GM19438 (cell line): ENCODE measurements at regions not wholly inside any gene's neighbourhood (a gene's known extent, or its start where the extent isn't known, plus 50 kb on each side); places are given as distances from the start of the nearest gene placed in this dataset.

Experiments used
- ATAC-seq: cut with Tn5 transposase; IDR thresholded peaks from one replicate; pipeline ENCODE4 v1.9.1; 2021; ENCODE audit warnings: low read depth; ENCODE audit not compliant: unreplicated experiment

DNA sequence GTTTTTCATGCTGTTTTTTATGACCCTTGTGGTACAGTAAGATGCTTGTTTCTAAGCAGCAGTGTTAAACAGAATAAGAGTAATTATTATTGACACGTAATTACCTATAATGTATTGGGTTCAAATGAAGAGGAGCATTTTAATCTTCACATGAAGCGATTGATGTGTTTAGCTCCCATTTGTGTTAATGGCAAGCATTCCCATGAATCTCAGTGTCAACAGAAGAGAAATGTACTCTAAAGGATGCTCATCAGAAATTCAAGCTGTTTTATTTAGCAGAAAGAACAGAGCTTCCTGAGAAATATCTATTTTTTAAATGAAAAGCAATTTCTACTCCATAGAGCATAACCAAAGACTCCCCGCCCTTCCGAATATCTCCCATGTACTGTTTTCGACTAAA lies 341.3 kb upstream of the LINC00305 start:
- no peak for ATAC-seq

DNA sequence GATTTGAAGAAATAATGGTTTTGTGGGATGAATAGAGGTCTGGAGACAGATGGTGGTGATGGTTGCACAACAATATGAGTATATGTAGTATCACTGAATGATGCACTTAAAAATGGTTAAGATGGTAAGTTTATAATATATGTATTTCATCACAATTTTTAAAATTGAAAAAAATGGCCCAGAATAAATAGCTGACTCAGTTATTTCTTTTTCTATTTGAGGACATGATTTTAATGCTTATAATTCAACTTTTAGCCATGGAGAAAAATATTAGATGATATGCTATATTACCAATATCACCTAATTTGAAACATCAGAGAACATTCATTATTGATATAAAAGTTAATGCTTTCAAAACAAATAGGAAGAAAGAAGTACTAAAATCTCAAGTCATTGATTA lies 339.8 kb upstream of the LINC00305 start:
- no peak for ATAC-seq

DNA sequence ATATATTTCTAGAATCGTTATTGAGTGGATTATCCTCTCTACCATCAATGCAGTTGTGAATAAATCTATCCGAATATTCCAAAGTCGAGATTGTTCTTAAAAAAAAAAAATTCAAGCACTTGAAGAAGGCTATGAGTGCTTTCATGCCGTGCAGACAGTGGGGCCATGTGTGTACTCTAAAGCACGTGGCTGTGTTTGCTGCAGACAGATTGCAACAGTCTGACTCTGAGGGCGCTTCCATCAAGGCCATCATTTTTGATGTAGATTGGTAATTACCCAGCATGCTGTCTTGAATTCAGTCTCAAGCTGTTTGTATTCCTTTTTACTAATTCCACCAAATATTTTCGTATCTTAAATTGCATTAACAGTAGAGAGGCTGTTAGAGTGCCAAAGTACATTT lies 325.9 kb upstream of the LINC00305 start:
- ATAC-seq = no peak

DNA sequence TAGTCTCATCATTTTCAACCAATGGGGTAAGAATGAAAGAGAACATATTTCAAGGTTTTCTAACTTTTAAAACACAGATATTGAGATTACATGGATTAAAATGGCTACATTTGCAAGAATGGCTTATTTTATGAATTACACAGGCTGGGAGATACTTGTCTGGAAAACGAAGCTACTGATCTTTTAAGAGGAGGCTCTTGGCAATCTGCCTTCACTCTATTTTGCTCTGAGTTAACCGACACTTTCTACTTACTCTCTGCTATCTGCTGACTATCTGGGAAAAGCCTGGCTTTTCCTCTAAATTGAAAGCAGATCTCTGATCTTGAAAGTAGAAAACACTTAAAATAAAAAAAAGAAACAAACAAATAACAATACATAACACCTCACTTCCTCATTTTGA lies 325.4 kb upstream of the LINC00305 start:
- ATAC-seq = no peak

DNA sequence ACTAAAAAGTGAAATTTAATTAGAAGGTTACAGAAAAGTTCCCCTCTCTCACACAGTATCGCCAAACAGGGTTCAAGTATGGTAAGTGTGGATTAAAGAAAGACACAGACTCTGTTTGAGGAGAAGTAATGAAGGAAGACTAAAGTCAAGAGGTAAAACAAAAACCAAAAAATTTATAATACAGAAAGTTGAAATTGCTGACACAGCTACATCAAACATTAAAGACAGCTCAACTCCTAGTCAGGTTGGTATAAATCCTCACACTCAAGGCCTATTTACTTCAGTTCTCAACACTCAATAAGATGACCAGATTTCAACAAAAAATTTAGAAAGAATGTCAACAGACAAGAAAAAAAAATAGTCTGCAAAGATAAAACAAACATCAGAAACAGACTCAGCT lies 300.5 kb upstream of the LINC00305 start:
- no peak for ATAC-seq

DNA sequence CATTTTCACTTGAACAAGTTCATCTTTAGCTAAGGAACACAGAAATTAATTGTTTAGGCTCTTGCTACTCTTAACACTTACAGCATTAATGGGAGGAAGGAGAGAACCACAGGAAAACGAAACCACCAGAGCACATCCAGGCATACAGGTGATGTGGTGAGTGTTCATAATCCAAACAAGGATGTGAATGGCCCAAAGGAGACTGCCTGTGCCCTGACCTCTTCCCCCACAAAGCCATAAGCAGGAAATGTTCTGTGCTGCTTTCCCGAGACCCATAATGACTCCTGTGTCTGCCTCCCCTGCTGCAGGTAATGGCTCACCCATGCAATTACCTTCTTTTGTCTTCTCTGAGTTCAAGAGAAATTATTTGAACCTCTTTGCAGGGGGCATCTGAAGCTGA lies 295.9 kb upstream of the LINC00305 start:
- ATAC-seq = no peak

DNA sequence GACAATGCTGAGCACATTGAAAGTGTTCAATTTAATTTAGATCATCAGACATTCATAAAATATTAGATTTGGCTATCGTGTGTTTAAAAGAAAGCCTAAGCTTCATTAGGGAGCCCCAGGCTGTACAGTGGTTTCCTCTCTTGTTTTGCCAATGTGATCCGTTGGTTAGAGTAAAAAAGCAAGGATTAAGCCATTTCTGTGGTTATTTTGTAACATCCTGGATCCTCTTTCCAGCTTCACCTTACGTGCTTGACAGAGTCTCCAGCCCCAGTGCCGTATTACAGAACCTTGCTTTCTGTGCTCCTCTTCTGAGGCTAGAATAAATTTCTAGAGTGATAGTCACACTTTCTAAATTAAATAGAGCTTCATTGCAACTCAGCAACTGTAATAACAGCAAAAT lies 289.3 kb upstream of the LINC00305 start:
- ATAC-seq = no peak

DNA sequence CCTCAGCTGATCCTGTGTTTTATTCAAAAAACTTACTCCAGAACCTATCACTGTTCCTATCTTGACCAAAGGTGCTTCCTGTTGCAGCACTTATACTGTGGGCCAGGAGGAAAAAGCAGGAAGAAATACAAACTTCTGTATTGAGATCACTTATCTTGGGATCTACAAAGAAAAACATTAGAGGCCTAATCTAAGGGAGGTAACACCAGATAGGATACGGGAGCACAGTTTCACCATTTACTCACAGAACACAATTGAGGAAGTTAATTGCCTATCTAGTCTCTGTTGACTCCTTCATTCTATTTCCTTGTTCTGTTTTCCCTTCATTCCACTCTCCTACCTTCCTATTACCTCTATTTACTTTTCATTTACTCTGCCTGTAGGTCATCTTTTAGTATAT lies 287.2 kb upstream of the LINC00305 start:
- ATAC-seq = no peak

DNA sequence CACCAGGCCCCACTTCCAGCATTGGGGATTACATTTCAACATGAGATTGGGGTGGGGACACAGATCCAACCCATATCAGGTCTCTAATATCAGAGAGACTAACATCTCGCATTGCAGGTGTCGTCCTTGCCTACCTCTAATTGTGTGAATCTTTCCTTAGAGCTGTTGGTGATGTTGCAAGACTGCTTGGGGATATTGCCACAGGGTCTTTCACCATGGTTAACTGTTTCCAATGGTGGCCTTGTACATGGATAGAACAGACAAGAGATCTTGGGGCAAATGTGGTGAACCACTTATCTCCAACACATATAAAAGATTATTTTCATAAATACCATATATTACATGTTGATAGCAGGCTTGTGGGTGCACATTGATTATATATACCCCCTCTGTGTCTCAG lies 270.3 kb upstream of the LINC00305 start:
- ATAC-seq = no peak

DNA sequence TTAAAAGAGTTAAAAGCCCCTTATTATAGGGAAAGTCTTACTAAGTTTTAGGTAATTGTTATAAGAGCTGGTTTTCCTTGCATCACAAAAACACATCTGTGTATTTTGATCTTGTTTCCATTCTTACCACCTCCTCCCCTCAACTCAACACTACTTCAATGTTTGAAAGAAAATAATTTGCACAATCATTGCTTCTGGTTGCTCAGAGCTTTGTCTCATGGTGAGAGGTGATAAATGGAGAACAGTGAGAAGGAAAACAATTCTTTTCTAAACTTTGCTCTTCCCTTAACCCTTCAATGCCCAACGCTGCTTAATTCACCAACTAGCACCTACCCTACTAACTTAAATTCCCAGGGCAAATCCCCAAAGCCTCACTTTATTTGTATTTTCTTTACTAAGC lies 268.1 kb upstream of the LINC00305 start:
- ATAC-seq = no peak

DNA sequence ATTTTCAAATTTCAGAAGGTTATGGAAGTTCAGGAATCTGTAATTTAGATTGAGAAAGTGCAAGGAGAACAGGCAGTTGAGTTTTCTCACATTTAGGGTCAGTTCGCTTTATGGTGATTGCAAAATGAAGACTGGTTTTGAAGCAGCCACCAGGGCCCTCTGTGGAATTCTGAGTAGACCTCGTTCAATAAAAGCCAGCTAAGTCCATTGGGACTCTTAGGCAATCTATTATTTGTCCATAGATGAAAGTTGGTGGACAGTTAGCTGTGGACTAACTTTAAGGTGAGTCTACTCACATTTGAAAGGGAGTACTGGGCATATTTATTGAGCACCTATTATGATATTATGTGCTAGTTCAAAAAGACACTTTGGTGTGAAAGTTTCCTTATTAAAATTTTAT lies 266.3 kb upstream of the LINC00305 start:
- ATAC-seq = no peak

DNA sequence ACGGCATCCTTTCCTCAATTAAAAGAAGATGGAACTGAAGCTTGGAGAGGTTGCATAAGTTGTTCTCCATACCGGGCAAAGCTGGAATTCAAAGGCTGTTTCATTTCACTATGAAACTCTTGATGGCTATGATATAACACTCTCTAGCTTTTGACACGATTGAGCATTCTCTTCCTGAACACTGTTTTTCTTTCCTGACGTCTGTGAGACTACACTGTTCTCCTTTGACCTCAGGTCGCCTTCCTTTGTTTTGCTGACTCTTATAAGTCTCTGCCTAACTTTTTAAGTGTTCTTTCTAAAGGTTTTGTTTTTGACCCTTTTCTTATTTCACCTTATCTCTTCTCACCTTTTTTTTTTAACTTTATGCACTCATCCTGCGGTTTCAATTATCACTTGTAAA lies 261.8 kb upstream of the LINC00305 start:
- no peak for ATAC-seq

DNA sequence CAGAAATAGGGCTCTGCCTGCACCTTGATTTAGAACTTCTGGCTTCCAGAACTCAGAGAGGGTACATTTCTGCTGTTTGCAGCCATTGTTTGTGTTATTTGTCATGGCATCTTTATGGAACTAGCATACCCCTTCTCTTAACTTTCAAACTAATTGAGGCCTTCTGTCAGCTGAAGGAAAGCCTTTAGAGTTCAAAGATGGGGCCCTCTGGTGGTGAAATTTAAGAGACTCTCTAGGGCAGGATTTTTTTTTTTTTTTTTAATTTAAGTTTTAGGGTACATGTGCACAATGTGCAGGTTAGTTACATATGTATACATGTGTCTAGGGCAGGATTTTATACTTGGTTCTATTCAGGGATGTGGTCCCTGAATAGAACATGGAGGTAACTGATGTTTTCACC lies 260.6 kb upstream of the LINC00305 start:
- ATAC-seq = no peak

DNA sequence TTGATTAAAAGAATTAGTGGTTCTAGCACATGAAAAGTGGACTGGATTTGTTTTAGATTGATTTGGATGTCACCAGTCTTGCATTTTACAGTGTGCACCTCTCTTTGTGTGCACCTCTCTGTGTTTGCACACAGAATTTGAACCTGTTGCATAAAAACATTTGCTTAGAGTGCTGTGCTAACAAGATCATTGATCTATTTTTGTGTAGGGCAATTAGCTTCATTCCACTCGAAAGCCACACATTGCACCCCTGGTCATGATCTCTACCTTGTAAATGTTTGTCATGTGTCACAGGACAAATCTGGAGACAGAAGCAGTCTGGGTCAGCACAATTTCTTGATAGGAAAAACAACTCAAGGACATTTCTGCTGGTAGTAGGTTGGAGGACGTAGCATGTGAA lies 258.7 kb upstream of the LINC00305 start:
- ATAC-seq = no peak

DNA sequence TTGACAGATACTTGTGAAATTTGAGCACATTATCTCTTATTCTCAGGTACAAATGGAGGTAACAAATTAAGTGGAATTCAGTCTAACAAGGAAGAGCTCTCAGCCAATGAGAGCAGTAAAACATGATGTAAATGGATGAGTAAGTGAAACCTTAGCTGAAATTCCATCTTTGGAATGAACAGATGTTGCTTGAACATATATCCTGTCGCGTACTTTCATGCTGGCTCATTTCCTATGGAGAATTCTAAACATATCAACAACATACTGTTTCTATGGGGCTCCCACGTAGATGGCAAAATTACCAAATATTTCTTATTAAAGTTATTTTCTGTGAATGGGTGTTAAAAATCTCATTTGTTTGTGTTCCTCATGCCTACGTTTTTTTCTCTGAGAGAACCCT lies 256.3 kb upstream of the LINC00305 start:
- ATAC-seq = no peak

DNA sequence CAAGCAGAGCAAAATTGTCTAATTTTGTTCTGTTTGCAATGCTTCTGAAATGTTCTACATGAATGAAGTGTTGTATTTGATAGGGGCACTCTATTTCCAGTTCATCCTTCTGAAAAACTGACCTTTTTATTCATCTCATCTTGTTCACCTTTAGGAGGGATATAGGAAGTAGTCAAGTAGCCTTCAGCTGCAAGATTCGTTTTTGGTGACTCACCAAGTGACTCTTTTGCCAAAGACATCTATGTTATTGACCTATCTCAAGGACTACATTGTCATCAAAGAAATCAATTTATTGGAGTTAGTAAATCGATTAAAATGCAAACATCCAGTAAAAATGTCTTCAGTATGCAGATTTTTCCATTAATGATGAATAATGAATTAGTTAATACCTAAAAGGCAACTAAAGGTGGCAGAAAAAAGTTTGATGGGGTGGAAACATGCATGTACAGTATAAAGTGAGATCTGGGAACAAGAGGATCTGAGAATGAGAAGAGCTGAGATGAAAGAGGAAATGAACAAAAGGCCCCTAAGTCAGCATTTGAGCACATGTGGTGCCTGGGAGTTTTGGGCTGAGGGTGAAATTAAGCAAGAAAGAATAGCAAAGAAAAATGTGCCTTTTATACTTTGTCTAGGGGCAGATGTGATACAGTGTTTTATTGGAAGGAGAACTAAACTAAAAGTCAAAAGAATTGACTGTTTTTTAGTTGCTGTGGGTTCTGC lies 255.1 kb upstream of the LINC00305 start:
- no peak for ATAC-seq

DNA sequence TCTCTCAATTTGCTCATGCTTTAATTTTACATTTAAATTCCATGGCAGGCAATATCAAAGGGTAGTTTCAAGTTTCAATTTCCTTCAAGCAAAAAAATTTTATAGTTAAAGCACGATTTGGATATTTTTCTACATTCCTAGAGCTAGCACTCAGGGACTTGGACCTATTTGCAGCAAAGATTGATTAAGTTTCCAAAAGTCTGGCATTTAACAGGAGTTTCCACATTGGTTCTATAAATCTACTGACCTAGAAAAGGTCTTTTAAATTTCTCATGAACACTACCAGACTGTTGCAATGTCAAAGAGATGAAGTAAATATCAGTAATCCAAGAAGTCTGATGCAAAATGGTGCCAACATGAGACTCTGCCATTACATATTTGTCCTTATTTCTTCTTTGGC lies 253.7 kb upstream of the LINC00305 start:
- ATAC-seq = no peak

DNA sequence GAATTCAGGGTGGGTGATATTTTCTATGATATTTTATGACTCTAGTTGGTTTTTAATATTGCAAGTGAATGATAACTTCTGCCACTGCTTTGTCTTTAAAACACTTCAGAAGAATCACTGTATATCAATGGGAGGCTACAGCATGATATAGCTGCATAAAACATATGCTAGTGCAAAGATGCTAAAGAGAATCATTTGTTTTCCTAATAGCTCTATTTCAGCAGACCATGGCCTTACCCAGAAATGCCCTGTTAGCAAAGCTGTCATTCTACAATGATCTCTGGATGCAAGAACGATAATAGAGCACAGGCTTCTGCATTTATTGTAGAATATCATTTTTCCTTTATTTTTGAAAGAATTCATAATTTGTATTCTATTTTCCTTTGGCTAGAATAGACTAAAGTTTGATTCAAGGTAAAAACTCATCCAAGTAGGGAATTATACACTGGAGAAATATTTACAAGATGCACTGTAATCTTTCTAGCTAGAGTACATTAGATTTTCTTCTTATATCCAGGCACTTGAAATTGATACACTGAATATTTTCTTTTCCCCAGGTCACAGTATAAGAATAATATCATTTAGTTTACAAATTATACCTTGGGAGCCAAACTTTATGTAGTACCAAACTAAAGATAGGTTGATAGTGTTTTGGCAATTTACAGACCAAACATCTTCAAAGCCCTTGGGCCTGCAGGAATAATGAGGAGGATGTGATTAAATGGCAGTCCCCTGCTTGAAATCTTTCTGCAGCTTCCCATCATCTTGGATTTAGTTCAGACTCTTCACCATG lies 252.6 kb upstream of the LINC00305 start:
- no peak for ATAC-seq

DNA sequence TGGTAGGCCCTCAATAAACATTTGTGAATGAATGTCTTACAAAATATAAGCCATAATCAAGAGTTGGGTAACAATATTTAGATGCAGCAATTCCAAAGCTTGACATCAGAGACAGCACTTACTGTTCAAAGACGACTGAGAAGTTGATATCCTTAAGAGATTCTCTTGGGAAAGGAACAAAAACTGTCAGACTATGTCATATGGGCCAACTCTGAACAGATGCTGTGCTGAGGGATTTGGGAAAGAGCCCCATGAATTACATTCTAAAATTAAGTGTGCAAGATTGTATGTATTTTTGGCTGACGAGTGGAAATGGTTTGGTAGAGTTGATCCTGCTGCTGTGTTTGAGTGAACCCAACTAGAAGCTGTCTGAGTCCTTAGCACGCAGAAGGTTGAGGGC lies 250.7 kb upstream of the LINC00305 start:
- no peak for ATAC-seq

DNA sequence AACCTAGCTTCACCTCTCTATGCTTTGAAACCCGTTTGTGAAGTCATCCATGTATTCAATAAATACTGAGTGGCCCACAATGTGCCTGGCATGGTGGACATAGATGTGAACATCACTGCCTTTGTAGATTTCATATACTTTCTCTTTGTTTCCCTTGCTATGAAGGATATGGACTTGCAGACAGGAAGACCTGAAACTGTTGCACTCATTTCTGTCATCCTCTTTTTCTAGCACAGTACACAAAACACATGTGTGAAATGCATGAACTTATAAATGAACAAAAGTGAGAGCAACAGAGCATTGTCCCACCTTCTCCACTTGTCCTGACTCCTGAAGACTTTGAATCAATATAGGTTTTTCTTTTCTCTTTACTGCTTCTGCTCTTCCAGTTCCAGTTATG lies 249.4 kb upstream of the LINC00305 start:
- no peak for ATAC-seq

DNA sequence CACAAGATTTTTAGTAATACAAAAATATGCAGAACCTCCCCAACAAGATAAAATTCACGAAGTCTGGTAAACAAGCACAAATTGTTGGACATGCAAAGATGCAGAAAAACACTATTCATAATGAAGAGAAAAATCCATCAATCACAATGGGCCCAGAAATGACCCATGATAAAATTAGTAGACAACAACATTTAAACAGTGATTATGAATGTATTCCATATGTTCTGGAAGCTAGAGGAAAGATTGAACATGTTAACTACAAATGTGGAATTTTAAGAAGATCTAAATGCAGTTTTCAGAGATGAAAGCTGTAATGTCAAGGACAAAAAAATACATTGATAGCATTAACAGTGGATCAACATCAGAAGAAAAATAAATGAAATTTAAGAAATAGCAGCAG lies 243.3 kb upstream of the LINC00305 start:
- no peak for ATAC-seq

DNA sequence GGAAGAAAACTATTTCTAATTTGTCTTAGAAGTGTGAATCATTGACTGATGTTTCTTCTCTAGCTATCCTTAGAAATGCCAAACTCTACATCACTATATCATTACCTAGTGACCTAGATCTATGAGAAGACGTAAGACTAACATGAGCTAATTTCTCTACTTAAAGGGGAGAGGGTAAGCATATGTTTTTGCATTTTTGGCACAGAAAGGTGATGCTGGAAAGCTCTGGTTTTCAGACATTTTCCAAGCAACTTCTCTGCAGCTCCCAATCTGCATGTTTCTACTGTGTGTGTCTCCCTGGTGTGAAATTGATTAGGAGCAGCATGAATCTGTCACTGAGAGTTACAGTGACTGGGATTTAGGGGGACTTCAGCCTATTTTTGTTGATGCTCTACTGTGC lies 235.2 kb upstream of the LINC00305 start:
- ATAC-seq = no peak
